HepG2 (cell line): ENCODE measurements at regions not wholly inside any gene's neighbourhood (a gene's known extent, or its start where the extent isn't known, plus 50 kb on each side); places are given as distances from the start of the nearest gene placed in this dataset.

Experiments used
- ATAC-seq: fragments of 200-7000 bp; cut with Tn5 transposase; 3 replicates; pipeline ENCODE4 v1.9.1; 2020; ENCODE audit warnings: mild to moderate bottlenecking, moderate library complexity
- BruUV-seq: library from RNA; stranded (reverse); fragments of 400-500 nt; replicated peaks from 2 replicates; lab custom pipeline; 2021; lab: Mats Ljungman, UMichigan
- CTCF ChIA-PET: fragments of 300-600 bp; formaldehyde crosslinking; extraction: SDS; loops from one replicate; lab custom pipeline; 2021; ENCODE audit warnings: low total read pairs, inconsistent platforms, low intra/inter-chr PET ratio; lab: Yijun Ruan, JAX
- POLR2A ChIA-PET: fragments of 350-600 bp; sonication (Branson Sonifier 250); formaldehyde crosslinking; loops from one replicate; lab custom pipeline; 2020; ENCODE audit warnings: antibody characterized with exemption, inconsistent platforms; lab: Yijun Ruan, JAX
- DNase-seq: peaks from one replicate; pipeline ENCODE4 v3.0.0-alpha.2; 2015; ENCODE audit warnings: low spot score
- FAIRE-seq: peaks from 3 replicates; lab custom pipeline; 2011; peaks lifted over from hg19 to GRCh38; lab: Jason Lieb, UNC
- H2AFZ ChIP-seq: one replicate; pipeline ENCODE4 v1.6.1; 2011; ENCODE audit warnings: low read length, inconsistent platforms
- H3K27ac ChIP-seq: fragments of 300-600 bp; 3 replicates; pipeline ENCODE4 v1.8.0; 2011; ENCODE audit warnings: mixed run types, mild to moderate bottlenecking, mixed read lengths, low read length, inconsistent platforms; ENCODE audit not compliant: insufficient read depth; ENCODE audit errors: extremely low read length
- H3K27me3 ChIP-seq, 2 experiments: fragments of 200-600 bp in 1 of 2; 2 replicates in 1 of 2; 3 replicates in 1 of 2; pipeline versions ENCODE4 v1.6.0 to v1.8.0; 2011; ENCODE audit warnings: low read length in 2 of 2, mild to moderate bottlenecking in 2 of 2, moderate library complexity in 2 of 2, inconsistent platforms in 1 of 2; ENCODE audit not compliant: insufficient read depth in 2 of 2, control insufficient read depth in 1 of 2
- H3K36me3 ChIP-seq, 2 experiments: fragments of 200-600 bp in 1 of 2; replicated peaks in 1 of 2; 2 replicates in 1 of 2; 3 replicates in 1 of 2; pipeline versions ENCODE4 v1.5.1 to v1.8.0; 2011; ENCODE audit warnings: low read length in 2 of 2, inconsistent platforms in 1 of 2; ENCODE audit not compliant: insufficient read depth in 2 of 2, control insufficient read depth in 1 of 2
- H3K4me1 ChIP-seq: 2 replicates; pipeline ENCODE4 v1.5.1; 2012; ENCODE audit warnings: low read length, inconsistent platforms; ENCODE audit not compliant: insufficient read depth
- H3K4me2 ChIP-seq: 2 replicates; pipeline ENCODE4 v1.6.0; 2011; ENCODE audit warnings: low read depth, low read length, inconsistent platforms
- H3K4me3 ChIP-seq, 3 experiments: fragments of 200-600 bp in 1 of 3; sonication (generic), shearing (Covaris generic) in 1 of 3; replicated peaks in 1 of 3; 2 replicates each; pipeline ENCODE4 v1.5.1; 2011 to 2016; ENCODE audit warnings: low read length in 3 of 3, inconsistent platforms in 2 of 3, low read depth in 2 of 3, mild to moderate bottlenecking in 2 of 3, control low read depth in 1 of 3, mixed read lengths in 1 of 3; ENCODE audit not compliant: insufficient read depth in 1 of 3
- H3K79me2 ChIP-seq: one replicate; pipeline ENCODE4 v1.6.1; 2011; ENCODE audit warnings: low read length, inconsistent platforms; ENCODE audit not compliant: insufficient read depth
- H3K9ac ChIP-seq: 2 replicates; pipeline ENCODE4 v1.6.0; 2011; ENCODE audit warnings: mild to moderate bottlenecking, low read depth, low read length, inconsistent platforms; ENCODE audit not compliant: insufficient read depth
- H3K9me3 ChIP-seq: 2 replicates; pipeline ENCODE4 v1.5.1; 2012; ENCODE audit warnings: mild to moderate bottlenecking, low read length
- H4K20me1 ChIP-seq: 2 replicates; pipeline ENCODE4 v1.6.0; 2011; ENCODE audit warnings: inconsistent platforms, mild to moderate bottlenecking, low read length, moderate library complexity; ENCODE audit not compliant: insufficient read depth
- AHDC1 ChIP-seq: sonication (generic); formaldehyde crosslinking; IDR thresholded peaks from 2 replicates; pipeline ENCODE4 v1.5.1; 2020; ENCODE audit warnings: mild to moderate bottlenecking, missing genetic modification reagents, borderline replicate concordance
- CENPT ChIP-seq: sonication (generic); formaldehyde crosslinking; IDR thresholded peaks from 2 replicates; pipeline ENCODE4 v1.8.0; 2022; ENCODE audit warnings: low read depth, mild to moderate bottlenecking, moderate library complexity, missing genetic modification reagents
- CHD4 ChIP-seq: fragments of 200-600 bp; sonication (generic); IDR thresholded peaks from 2 replicates; pipeline ENCODE4 v1.7.0; 2017; ENCODE audit warnings: mild to moderate bottlenecking, low read length, borderline replicate concordance
- EEA1 ChIP-seq: sonication (generic); formaldehyde crosslinking; IDR thresholded peaks from 2 replicates; pipeline ENCODE4 v1.5.1; 2020; ENCODE audit warnings: mild to moderate bottlenecking, missing genetic modification reagents, borderline replicate concordance
- FOXA1 ChIP-seq, 2 experiments: fragments of 450-650 bp in 1 of 2; sonication (generic) in 1 of 2; formaldehyde crosslinking in 1 of 2; IDR thresholded peaks; 2 replicates each; pipeline versions ENCODE4 v1.4.0 to v1.6.1; 2016 to 2020; ENCODE audit warnings: missing genetic modification reagents in 1 of 2
- HOXA5 ChIP-seq: sonication (generic); formaldehyde crosslinking; IDR thresholded peaks from 2 replicates; pipeline ENCODE4 v1.4.0; 2020; ENCODE audit warnings: missing genetic modification reagents
- KMT2B ChIP-seq: IDR thresholded peaks from 2 replicates; pipeline ENCODE4 v1.6.1; 2016; ENCODE audit warnings: missing genetic modification reagents, missing compliant biosample characterization
- RXRA ChIP-seq: sonication (generic); formaldehyde crosslinking; IDR thresholded peaks from 2 replicates; pipeline ENCODE4 v1.5.1; 2020; ENCODE audit warnings: missing genetic modification reagents
- SETDB1 ChIP-seq: sonication (generic); formaldehyde crosslinking; IDR thresholded peaks from 2 replicates; pipeline ENCODE4 v1.5.1; 2020; ENCODE audit warnings: missing genetic modification reagents, mild to moderate bottlenecking, borderline replicate concordance
- SMARCE1 ChIP-seq: fragments of 450-650 bp; IDR thresholded peaks from 2 replicates; pipeline ENCODE4 v1.6.1; 2017; ENCODE audit warnings: borderline replicate concordance
- WIZ ChIP-seq: sonication (generic); formaldehyde crosslinking; IDR thresholded peaks from 2 replicates; pipeline ENCODE4 v1.5.1; 2020; ENCODE audit warnings: mild to moderate bottlenecking, missing genetic modification reagents
- ZBTB44 ChIP-seq: sonication (generic); formaldehyde crosslinking; IDR thresholded peaks from 2 replicates; pipeline ENCODE4 v1.4.0; 2020; ENCODE audit warnings: missing genetic modification reagents
- ZNF20 ChIP-seq: sonication (generic); formaldehyde crosslinking; IDR thresholded peaks from 2 replicates; pipeline ENCODE4 v1.4.0; 2020; ENCODE audit warnings: mild to moderate bottlenecking, moderate library complexity, missing genetic modification reagents
- ZNF296 ChIP-seq: sonication (generic); formaldehyde crosslinking; conservative IDR thresholded peaks from 2 replicates; pipeline ENCODE4 v1.5.0; 2020; ENCODE audit warnings: mild to moderate bottlenecking, missing genetic modification reagents
- ZNF34 ChIP-seq: sonication (generic); formaldehyde crosslinking; IDR thresholded peaks from 2 replicates; pipeline ENCODE4 v1.4.0; 2020; ENCODE audit warnings: mild to moderate bottlenecking, missing genetic modification reagents, borderline replicate concordance
- ZNF496 ChIP-seq: sonication (generic); formaldehyde crosslinking; IDR thresholded peaks from 2 replicates; pipeline ENCODE4 v1.8.1; 2023; ENCODE audit warnings: mild to moderate bottlenecking, moderate library complexity, missing genetic modification reagents; ENCODE audit not compliant: insufficient replicate concordance
- ZNF614 ChIP-seq: IDR thresholded peaks from 2 replicates; pipeline ENCODE4 v1.6.1; 2018; ENCODE audit warnings: missing biosample characterization, missing genetic modification reagents, inconsistent platforms, borderline replicate concordance
- ZNF691 ChIP-seq: sonication (generic); formaldehyde crosslinking; IDR thresholded peaks from 2 replicates; pipeline ENCODE4 v1.4.0; 2020; ENCODE audit warnings: missing genetic modification reagents, low read depth, mild to moderate bottlenecking, borderline replicate concordance
- ZNF724P ChIP-seq: sonication (generic); formaldehyde crosslinking; IDR thresholded peaks from 2 replicates; pipeline ENCODE4 v1.8.0; 2022; ENCODE audit warnings: missing genetic modification reagents, borderline replicate concordance
- WGBS: methylation state at CpG from one replicate; pipeline ENCODE4 v1.1.6; 2017; ENCODE audit warnings: low lambda C conversion rate; 5-methylcytosine and 5-hydroxymethylcytosine counted together
- in situ Hi-C: cut with HindIII; loops from 2 replicates; pipeline ENCODE4 v1.10.0; 2017; ENCODE audit warnings: low pct_unique_long_range_greater_than_20kb; ENCODE audit not compliant: extremely low pct_ligation_motif_present
- intact Hi-C: fragments of 100-400 bp; cut with micrococcal nuclease; formaldehyde crosslinking; loops from one replicate; pipeline ENCODE4 v1.10.0; 2022; ENCODE audit not compliant: unreplicated experiment

GRCh38 chrX:22889819-22890218 lies 109.9 kb upstream of the DDX53 start:
- ChIA-PET CTCF (no interaction called here), POLR2A (no interaction called here)
- H3K27me3 ChIP-seq: no peaks in the 10 kb centered on the region
- no peak overlapping the region for H2AFZ ChIP-seq
- H3K9me3 ChIP-seq: no peaks in the 10 kb centered on the region
- H3K79me2 ChIP-seq: no peaks in the 10 kb centered on the region
- WGBS: 6% methylated on average over 3 of the region's 3 CpGs
- no peak for DNase-seq
- no peak overlapping the region for H3K4me2 ChIP-seq
- no TSS peak for BruUV-seq
- no peak overlapping the region for H3K27ac ChIP-seq
- H4K20me1 ChIP-seq: no peaks in the 10 kb centered on the region
- no peaks in the 10 kb centered on the region for H3K4me1 ChIP-seq
- in situ Hi-C loops (no loop called here), intact Hi-C loops (no loop called here)
- no peak for ATAC-seq
- no peak for FAIRE-seq
- H3K9ac ChIP-seq: no peak overlapping the region
- H3K36me3 ChIP-seq: no peaks in the 10 kb centered on the region
- H3K4me3 ChIP-seq: no peak overlapping the region
- TF ChIP-seq SMARCE1: no peak
- TF ChIP-seq ZNF691: no peak
- no peak for TF ChIP-seq KMT2B
- TF ChIP-seq ZNF614 (CRISPR knock-in tag): no peak
- TF ChIP-seq CHD4: no peak
- no peak for TF ChIP-seq HOXA5 (CRISPR knock-in tag)
- TF ChIP-seq ZNF724P: no peak
- TF ChIP-seq ZNF20: no peak
- TF ChIP-seq CENPT: no peak
- no peak for TF ChIP-seq EEA1 (CRISPR knock-in tag)
- TF ChIP-seq RXRA: no peak
- no peak for TF ChIP-seq SETDB1 (CRISPR knock-in tag)
- no peak for TF ChIP-seq ZNF296
- TF ChIP-seq ZNF496: no peak
- TF ChIP-seq ZNF34 (CRISPR knock-in tag): no peak
- no peak for TF ChIP-seq WIZ
- TF ChIP-seq FOXA1 (IDR thresholded peaks at IDR 0.05): no peak
- no peak for TF ChIP-seq FOXA1 (CRISPR knock-in tag; IDR thresholded peaks at IDR 0.05)
- TF ChIP-seq ZBTB44: no peak
- TF ChIP-seq AHDC1 (CRISPR knock-in tag): no peak
